C4-2B (cell line): ENCODE measurements at regions not wholly inside any gene's neighbourhood (a gene's known extent, or its start where the extent isn't known, plus 50 kb on each side); places are given as distances from the start of the nearest gene placed in this dataset.

ENCODE experiments used
- CTCF ChIP-seq: fragments of 450-650 bp; conservative IDR thresholded peaks from 2 replicates; pipeline ENCODE4 v1.5.1; 2017; ENCODE audit warnings: mild to moderate bottlenecking
- ZFX ChIP-seq: fragments of 450-650 bp; IDR thresholded peaks from 2 replicates; pipeline ENCODE4 v1.6.1; 2017

DNA sequence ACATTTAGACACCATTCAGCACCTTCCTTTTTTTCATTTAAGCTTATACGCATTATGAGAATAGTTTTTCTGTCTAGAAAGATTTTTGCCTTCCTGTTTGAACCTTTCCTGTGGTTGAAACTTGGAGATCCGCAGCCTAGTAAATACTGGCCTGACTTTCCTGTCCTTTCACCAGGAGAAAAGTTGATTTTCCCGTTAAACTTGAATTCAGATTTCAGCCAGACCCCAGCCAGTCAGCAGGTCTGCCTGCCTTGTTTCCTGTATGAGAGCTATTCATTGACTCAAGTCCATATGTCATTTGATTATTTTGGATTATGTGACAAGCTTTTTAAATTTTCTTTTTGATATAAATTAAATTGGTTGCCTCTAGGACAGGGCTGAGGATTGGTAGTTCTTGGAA, 71.5 kb downstream of the EVX1 start:
- TF ChIP-seq CTCF (no peak), ZFX (no peak)
